Gastrocnemius medialis (tissue), 4 donors: ENCODE measurements at regions not wholly inside any gene's neighbourhood (a gene's known extent, or its start where the extent isn't known, plus 50 kb on each side); places are given as distances from the start of the nearest gene placed in this dataset.

Source experiments
- ATAC-seq, 2 donors: fragments of 150-250 bp; one replicate each; pipeline ENCODE4 v1.9.1; 2016
- DNase-seq, 2 donors: peaks; one replicate each; pipeline ENCODE4 v3.0.0-alpha.2; 2019
- H3K27ac ChIP-seq, 4 donors: fragments of 200-600 bp; sonication (generic); 1 replicate in 1 of 4; 2 replicates in 3 of 4; pipeline ENCODE4 v1.5.1; 2016 to 2018; ENCODE audit warnings: mild to moderate bottlenecking in 2 of 4, moderate library complexity in 1 of 4
- H3K27me3 ChIP-seq, 3 donors: fragments of 200-600 bp; sonication (generic) in 2 of 3; 1 replicate in 1 of 3; 2 replicates in 2 of 3; pipeline versions ENCODE4 v1.5.1 to v1.6.0; 2016 to 2019; ENCODE audit warnings: mild to moderate bottlenecking in 1 of 3, moderate library complexity in 1 of 3
- H3K36me3 ChIP-seq, 2 donors: fragments of 200-600 bp; sonication (generic) in 1 of 2; one replicate each; pipeline ENCODE4 v1.5.1; 2017 to 2018
- H3K4me1 ChIP-seq, 2 donors: fragments of 200-600 bp; sonication (generic) in 1 of 2; one replicate each; pipeline ENCODE4 v1.5.1; 2016 to 2017; ENCODE audit warnings: mild to moderate bottlenecking in 2 of 2
- H3K4me3 ChIP-seq, 4 donors: fragments of 200-600 bp; sonication (generic) in 3 of 4; 1 replicate in 1 of 4; 2 replicates in 3 of 4; pipeline ENCODE4 v1.5.1; 2016 to 2019; ENCODE audit warnings: mild to moderate bottlenecking in 2 of 4
- H3K9me3 ChIP-seq, 3 donors: fragments of 200-600 bp; sonication (generic) in 2 of 3; 1 replicate in 1 of 3; 2 replicates in 2 of 3; pipeline ENCODE4 v1.5.1; 2016 to 2019
- POLR2A ChIP-seq, 2 donors: fragments of 450-650 bp; IDR thresholded peaks; one replicate each; pipeline ENCODE4 v1.6.1; 2017; ENCODE audit warnings: antibody characterized with exemption in 2 of 2, mild to moderate bottlenecking in 2 of 2, moderate library complexity in 2 of 2
- in situ Hi-C, 4 donors: fragments of 200-750 bp; cut with MboI; loops; one replicate each; pipeline versions ENCODE4 v1.15.0 to v1.8.0; 2017; ENCODE audit warnings: low sequenced_read_pairs in 4 of 4
- intact Hi-C: fragments of 100-400 bp; cut with DNase I; formaldehyde crosslinking; loops from one replicate; pipeline ENCODE4 v1.15.1; 2023; ENCODE audit warnings: low total_unique reads
- TF ChIP-seq, protein P1 (sequence below), 5 experiments: fragments of 450-650 bp in 3 of 5; fragments of 200-600 bp in 2 of 5; sonication (generic) in 2 of 5; IDR thresholded peaks in 4 of 5; conservative IDR thresholded peaks in 1 of 5; 1 replicate in 4 of 5; 2 replicates in 1 of 5; pipeline ENCODE4 v1.5.1; 2016 to 2019; ENCODE audit warnings: antibody characterized with exemption in 5 of 5, mild to moderate bottlenecking in 3 of 5, moderate library complexity in 3 of 5

DNA sequence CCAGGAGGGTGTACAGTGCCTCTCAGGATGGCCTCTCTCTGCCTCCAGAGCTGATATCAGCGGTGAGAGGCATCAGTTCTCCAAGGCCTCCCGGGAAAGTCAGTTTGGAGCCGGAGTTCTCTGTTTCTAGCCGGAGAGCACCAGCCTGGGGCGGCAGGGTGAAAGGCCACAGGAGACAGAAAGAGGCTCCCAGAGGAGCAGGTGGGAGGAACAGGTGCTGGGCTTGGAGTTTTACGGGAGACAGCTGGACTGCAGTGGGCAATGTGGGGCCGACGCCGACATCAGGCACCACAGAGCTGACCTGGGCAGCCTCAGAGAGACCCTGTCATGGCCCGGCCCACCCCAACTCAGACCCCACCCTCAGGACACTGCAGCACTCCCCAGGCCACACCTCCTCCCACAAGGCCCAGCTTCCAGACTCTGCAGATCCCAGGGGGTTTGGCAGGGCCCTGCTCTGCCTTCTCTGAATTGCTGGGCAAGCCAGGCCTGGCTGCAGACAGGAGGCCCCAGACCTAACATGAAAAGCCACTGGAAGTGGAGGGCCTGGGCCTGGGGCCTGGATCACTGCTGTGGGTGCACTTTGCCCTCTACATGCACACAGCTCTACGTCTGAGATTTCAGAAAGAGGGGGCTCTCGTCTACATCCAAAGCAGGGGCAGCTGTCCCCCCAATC is 885.6 kb downstream of the BRD1 start:
- Histone ChIP-seq H3K27ac (no peak overlapping the region), H3K27me3 (no peaks in the 10 kb centered on the region), H3K9me3 (no peaks in the 10 kb centered on the region), H3K36me3 (no peaks in the 10 kb centered on the region), H3K4me3 (no peak overlapping the region), H3K4me1 (no peaks in the 10 kb centered on the region)
- ATAC-seq (no peak), DNase-seq (no peak)
- in situ Hi-C loops: no loop called here
- TF ChIP-seq, protein P1, sequence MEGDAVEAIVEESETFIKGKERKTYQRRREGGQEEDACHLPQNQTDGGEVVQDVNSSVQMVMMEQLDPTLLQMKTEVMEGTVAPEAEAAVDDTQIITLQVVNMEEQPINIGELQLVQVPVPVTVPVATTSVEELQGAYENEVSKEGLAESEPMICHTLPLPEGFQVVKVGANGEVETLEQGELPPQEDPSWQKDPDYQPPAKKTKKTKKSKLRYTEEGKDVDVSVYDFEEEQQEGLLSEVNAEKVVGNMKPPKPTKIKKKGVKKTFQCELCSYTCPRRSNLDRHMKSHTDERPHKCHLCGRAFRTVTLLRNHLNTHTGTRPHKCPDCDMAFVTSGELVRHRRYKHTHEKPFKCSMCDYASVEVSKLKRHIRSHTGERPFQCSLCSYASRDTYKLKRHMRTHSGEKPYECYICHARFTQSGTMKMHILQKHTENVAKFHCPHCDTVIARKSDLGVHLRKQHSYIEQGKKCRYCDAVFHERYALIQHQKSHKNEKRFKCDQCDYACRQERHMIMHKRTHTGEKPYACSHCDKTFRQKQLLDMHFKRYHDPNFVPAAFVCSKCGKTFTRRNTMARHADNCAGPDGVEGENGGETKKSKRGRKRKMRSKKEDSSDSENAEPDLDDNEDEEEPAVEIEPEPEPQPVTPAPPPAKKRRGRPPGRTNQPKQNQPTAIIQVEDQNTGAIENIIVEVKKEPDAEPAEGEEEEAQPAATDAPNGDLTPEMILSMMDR (IDR thresholded peaks at IDR 0.05 in 4 of 5, conservative IDR thresholded peaks at IDR 0.05 in 1 of 5): no peak
- no peak for TF ChIP-seq POLR2A (IDR thresholded peaks at IDR 0.05)
- intact Hi-C loops: no loop called here

DNA sequence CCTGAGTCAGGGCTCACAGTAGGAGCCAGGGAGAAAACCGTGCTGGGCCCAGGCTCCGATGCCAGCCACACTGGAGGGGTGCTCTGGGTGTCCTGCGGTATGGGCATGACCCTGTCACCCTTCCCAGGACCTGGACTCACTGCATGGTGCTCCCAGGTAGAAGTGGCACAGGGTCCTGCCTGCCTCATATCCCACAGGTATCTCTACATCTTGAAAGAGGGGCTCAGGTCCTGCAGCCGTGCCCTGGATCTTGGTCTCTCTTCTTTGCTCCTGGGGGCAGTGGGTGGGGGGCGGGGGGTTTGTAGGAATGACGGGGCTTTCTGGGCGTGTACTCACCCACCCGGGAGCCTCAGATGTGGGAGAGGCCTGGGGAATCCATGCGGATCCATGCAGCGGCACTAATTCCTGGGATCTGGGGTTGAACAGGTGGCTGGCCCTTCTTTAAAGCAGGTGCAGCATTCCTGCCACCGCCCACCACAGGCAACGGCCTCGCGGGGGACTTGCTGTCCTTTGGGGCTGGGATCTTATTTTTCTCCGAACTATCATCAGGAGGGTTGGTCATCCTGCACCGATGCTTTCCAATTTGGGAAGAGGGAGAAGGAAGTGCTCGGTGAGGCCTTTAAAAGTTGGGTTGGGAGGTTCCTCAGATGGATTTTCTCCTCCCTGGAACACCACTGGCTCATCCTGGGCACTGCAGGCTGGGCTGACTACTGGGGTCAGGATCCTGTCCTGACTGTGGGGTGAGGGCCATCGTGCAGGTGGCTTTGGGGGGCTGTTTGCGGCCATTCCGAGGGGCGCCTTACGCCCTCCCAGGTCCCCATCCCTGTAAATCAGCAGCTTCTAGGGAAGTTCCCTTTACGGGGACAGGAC is 886.4 kb downstream of the BRD1 start:
- no peak for DNase-seq
- Histone ChIP-seq H3K9me3 (no peaks in the 10 kb centered on the region), H3K27ac (no peak overlapping the region), H3K27me3 (no peaks in the 10 kb centered on the region), H3K36me3 (no peaks in the 10 kb centered on the region), H3K4me3 (no peak overlapping the region), H3K4me1 (no peaks in the 10 kb centered on the region)
- no peak for TF ChIP-seq POLR2A (IDR thresholded peaks at IDR 0.05)
- TF ChIP-seq, protein P1 (IDR thresholded peaks at IDR 0.05 in 4 of 5, conservative IDR thresholded peaks at IDR 0.05 in 1 of 5): no peak
- ATAC-seq: no peak
- intact Hi-C loops: no loop called here
- in situ Hi-C loops: no loop called here

- Histone ChIP-seq H3K4me1 (no peaks in the 10 kb centered on the region), H3K27me3 (no peaks in the 10 kb centered on the region), H3K36me3 (no peaks in the 10 kb centered on the region), H3K9me3 (no peaks in the 10 kb centered on the region), H3K27ac (no peak overlapping the region), H3K4me3 (no peak overlapping the region)
- DNase-seq (no peak), ATAC-seq (no peak)
- TF ChIP-seq, protein P1 (IDR thresholded peaks at IDR 0.05 in 4 of 5, conservative IDR thresholded peaks at IDR 0.05 in 1 of 5): no peak
- no peak for TF ChIP-seq POLR2A (IDR thresholded peaks at IDR 0.05)
- in situ Hi-C loops (no loop called here), intact Hi-C loops (no loop called here)
These were observed 887.2 kb downstream of the BRD1 start for GRCh38 chr22:48940266-48941032.

- intact Hi-C loops (no loop called here), in situ Hi-C loops (no loop called here)
- no peaks in the 10 kb centered on the region for H3K4me1 ChIP-seq
- TF ChIP-seq, protein P1 (IDR thresholded peaks at IDR 0.05 in 4 of 5, conservative IDR thresholded peaks at IDR 0.05 in 1 of 5): no peak
- no peak for TF ChIP-seq POLR2A (IDR thresholded peaks at IDR 0.05)
- no peak overlapping the region for H3K27ac ChIP-seq
- H3K4me3 ChIP-seq: no peak overlapping the region
- no peaks in the 10 kb centered on the region for H3K9me3 ChIP-seq
- DNase-seq: no peak
- no peak for ATAC-seq
- no peaks in the 10 kb centered on the region for H3K27me3 ChIP-seq
- H3K36me3 ChIP-seq: no peaks in the 10 kb centered on the region
These were observed 888.0 kb downstream of the BRD1 start for GRCh38 chr22:48939441-48940265.
